ENCODE measurements at regions not wholly inside any gene's neighbourhood (a gene's known extent, or its start where the extent isn't known, plus 50 kb on each side); places are given as distances from the start of the nearest gene placed in this dataset.

GRCh38 chr1:182268669-182269068 is 122.9 kb downstream of the GLUL start:
- ATAC-seq (ENCODE audit: insufficient number of reproducible peaks, low FRiP score, low read depth) (no peak), DNase-seq (ENCODE audit: low spot score) (no peak)
- no peaks in the 10 kb centered on the region for H3K36me3 ChIP-seq
- H3K9me3 ChIP-seq: no peaks in the 10 kb centered on the region
- no peaks in the 10 kb centered on the region for H3K27me3 ChIP-seq (replicated peaks; ENCODE audit: insufficient read depth)
- no peak for TF ChIP-seq CTCF (IDR thresholded peaks at IDR 0.05)
- H3K4me1 ChIP-seq (ENCODE audit: control insufficient read depth in 1 of 2, low read depth in 2 of 2): no peaks in the 10 kb centered on the region
- no peak overlapping the region for H3K27ac ChIP-seq
- H3K4me3 ChIP-seq: no peak overlapping the region

- H3K27ac ChIP-seq: no peak overlapping the region
- no peak for TF ChIP-seq CTCF (IDR thresholded peaks at IDR 0.05)
- no peak for ATAC-seq (ENCODE audit: insufficient number of reproducible peaks, low FRiP score, low read depth)
- no peak overlapping the region for H3K4me3 ChIP-seq
- no peaks in the 10 kb centered on the region for H3K9me3 ChIP-seq
- DNase-seq (ENCODE audit: low spot score): no peak
- no peaks in the 10 kb centered on the region for H3K36me3 ChIP-seq
- no peaks in the 10 kb centered on the region for H3K27me3 ChIP-seq (replicated peaks; ENCODE audit: insufficient read depth)
- no peaks in the 10 kb centered on the region for H3K4me1 ChIP-seq (ENCODE audit: control insufficient read depth in 1 of 2, low read depth in 2 of 2)
These were observed 127.4 kb downstream of the GLUL start for GRCh38 chr1:182264185-182264584.

- H3K4me3 ChIP-seq: no peak overlapping the region
- no peak for TF ChIP-seq CTCF (IDR thresholded peaks at IDR 0.05)
- no peak for ATAC-seq (ENCODE audit: insufficient number of reproducible peaks, low FRiP score, low read depth)
- no peaks in the 10 kb centered on the region for H3K4me1 ChIP-seq (ENCODE audit: control insufficient read depth in 1 of 2, low read depth in 2 of 2)
- no peaks in the 10 kb centered on the region for H3K36me3 ChIP-seq
- no peak for DNase-seq (ENCODE audit: low spot score)
- no peaks in the 10 kb centered on the region for H3K27me3 ChIP-seq (replicated peaks; ENCODE audit: insufficient read depth)
- no peaks in the 10 kb centered on the region for H3K9me3 ChIP-seq
- no peak overlapping the region for H3K27ac ChIP-seq
These were observed 127.9 kb downstream of the GLUL start for GRCh38 chr1:182263706-182264105.

GRCh38 chr1:182262425-182262824 is 129.2 kb downstream of the GLUL start:
- no peak for DNase-seq (ENCODE audit: low spot score)
- Histone ChIP-seq H3K9me3 (no peaks in the 10 kb centered on the region), H3K27me3 (replicated peaks; ENCODE audit: insufficient read depth) (no peaks in the 10 kb centered on the region), H3K4me1 (ENCODE audit: control insufficient read depth in 1 of 2, low read depth in 2 of 2) (no peaks in the 10 kb centered on the region), H3K27ac (no peak overlapping the region), H3K4me3 (no peak overlapping the region), H3K36me3 (no peaks in the 10 kb centered on the region)
- TF ChIP-seq CTCF (IDR thresholded peaks at IDR 0.05): no peak
- ATAC-seq (ENCODE audit: insufficient number of reproducible peaks, low FRiP score, low read depth): no peak

- H3K9me3 ChIP-seq: no peaks in the 10 kb centered on the region
- H3K27ac ChIP-seq: no peak overlapping the region
- DNase-seq (ENCODE audit: low spot score) (no peak), ATAC-seq (ENCODE audit: insufficient number of reproducible peaks, low FRiP score, low read depth) (no peak)
- H3K36me3 ChIP-seq: no peaks in the 10 kb centered on the region
- TF ChIP-seq CTCF (IDR thresholded peaks at IDR 0.05): no peak
- no peaks in the 10 kb centered on the region for H3K4me1 ChIP-seq (ENCODE audit: control insufficient read depth in 1 of 2, low read depth in 2 of 2)
- no peaks in the 10 kb centered on the region for H3K27me3 ChIP-seq (replicated peaks; ENCODE audit: insufficient read depth)
- no peak overlapping the region for H3K4me3 ChIP-seq
These were observed 129.9 kb downstream of the GLUL start for GRCh38 chr1:182261655-182262054.
